ENCODE measurements at regions not wholly inside any gene's neighbourhood (a gene's known extent, or its start where the extent isn't known, plus 50 kb on each side); places are given as distances from the start of the nearest gene placed in this dataset.

- TF ChIP-seq CTCF (conservative IDR thresholded peaks at IDR 0.05; ENCODE audit: low read length) (no peak), EZH2phosphoT487 (IDR thresholded peaks at IDR 0.05; ENCODE audit: borderline replicate concordance, low read depth, low read length) (no peak)
Observed at GRCh38 chr7:13724191-13724976, 265.1 kb downstream of the ETV1 start.

Data from OCI-LY7 (cell line).